ENCODE measurements at regions not wholly inside any gene's neighbourhood (a gene's known extent, or its start where the extent isn't known, plus 50 kb on each side); places are given as distances from the start of the nearest gene placed in this dataset.

DNA sequence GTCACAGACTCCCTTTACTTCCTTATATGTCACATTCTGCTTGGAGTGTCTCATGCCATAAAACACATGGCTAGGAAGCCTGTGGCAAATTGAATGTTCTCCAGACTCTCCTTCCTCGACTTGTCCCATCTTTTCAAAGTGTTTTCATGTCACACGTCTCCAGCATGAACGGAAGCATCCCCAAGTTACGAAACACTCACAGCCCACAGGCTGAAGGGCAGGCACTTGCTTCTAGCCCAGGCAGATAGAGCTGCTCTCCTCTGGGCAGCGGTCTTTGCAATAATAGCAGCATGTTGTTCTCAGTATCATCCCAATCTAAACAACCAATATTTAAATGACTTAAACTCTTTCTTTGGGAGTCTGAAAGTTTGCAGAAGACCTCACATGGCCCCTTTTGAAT, 85.3 kb upstream of the ADAMTS9 start:
- H3K36me3 Mint-ChIP-seq, result no peaks in the 10 kb centered on the region
- peaks cover 5 to 8% of the 10 kb centered on the region in 2 donors for H3K9me3 Mint-ChIP-seq
- no peak for DNase-seq
- no peak overlapping the region for H3K27ac Mint-ChIP-seq
- H3K4me3 Mint-ChIP-seq, result no peak overlapping the region
- H3K27me3 Mint-ChIP-seq, result no peaks in the 10 kb centered on the region
- no peaks in the 10 kb centered on the region for H3K4me1 Mint-ChIP-seq
- no peak for ATAC-seq (replicated peaks)

DNA sequence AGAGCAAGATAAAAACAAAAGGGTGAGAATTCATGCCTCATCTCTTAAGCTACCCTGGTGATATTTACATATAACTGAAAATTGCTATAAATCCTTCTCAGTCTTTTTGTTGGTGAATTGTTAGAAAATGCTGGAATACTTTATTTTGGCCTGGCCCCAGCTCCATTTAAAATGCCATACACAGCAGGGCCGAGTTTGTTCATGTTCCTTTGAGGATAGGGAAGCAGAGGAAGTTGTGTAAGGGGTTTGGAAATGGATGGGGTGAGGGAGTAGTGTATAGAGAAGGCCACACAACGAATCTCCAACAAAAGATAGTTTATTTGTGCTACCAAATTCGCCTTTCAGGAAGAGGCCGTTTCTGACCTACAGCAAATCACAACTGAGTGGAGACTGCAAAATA, 78.6 kb upstream of the ADAMTS9 start:
- ATAC-seq (replicated peaks), result no peak
- DNase-seq, result no peak
- Mint-ChIP-seq H3K4me1 (no peaks in the 10 kb centered on the region), H3K27ac (no peak overlapping the region), H3K4me3 (no peak overlapping the region), H3K9me3 (peaks cover 2 to 5% of the 10 kb centered on the region in 2 donors), H3K36me3 (no peaks in the 10 kb centered on the region), H3K27me3 (no peaks in the 10 kb centered on the region)

DNA sequence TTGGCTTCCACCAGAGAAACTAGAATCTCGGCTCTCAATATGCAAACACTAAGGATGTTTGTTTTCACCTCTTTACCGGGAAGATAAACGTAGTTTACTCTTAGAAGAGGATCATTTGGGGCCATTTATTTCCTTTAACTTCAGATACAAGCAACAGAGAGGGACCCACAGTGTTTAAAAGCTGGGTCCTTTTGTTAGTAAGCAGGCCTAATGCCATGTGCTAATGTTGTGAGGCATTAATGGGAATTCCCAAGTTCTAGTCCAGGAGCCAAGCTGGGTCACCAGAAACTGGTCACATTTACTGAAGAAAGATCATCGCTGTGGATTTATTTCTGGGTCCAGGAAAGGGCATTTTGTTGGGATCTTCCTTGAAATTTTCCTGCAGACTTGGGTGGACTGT, 78.1 kb upstream of the ADAMTS9 start:
- H3K4me1 Mint-ChIP-seq, result no peaks in the 10 kb centered on the region
- peaks cover 3 to 5% of the 10 kb centered on the region in 2 donors for H3K9me3 Mint-ChIP-seq
- ATAC-seq (replicated peaks), result no peak
- no peak overlapping the region for H3K27ac Mint-ChIP-seq
- H3K27me3 Mint-ChIP-seq, result no peaks in the 10 kb centered on the region
- no peak overlapping the region for H3K4me3 Mint-ChIP-seq
- no peaks in the 10 kb centered on the region for H3K36me3 Mint-ChIP-seq
- no peak for DNase-seq

DNA sequence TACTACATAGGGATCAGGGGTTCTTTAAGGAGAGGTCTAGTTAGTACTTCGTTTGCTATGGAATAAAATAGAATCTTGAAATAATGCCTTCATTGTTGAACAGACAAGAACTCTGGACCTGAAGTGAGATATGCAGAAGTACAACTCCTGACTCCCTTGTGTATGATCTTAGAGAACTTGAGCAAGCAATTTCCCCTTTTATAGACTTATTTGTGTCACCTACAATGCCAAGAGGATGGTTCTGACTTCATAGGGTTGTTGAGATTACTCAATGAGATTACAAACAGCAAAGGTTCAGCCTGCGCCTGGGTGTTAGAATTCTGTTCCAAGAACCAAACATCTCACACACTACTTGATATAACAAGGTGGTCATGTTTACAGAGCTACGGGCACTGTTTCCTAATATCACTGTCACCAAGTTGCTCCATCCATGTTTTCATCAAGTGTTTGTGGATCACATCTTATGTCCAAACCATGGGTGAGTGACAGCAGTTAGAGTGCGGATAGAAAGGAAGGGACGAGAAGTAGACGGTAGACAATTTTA, 76.7 kb upstream of the ADAMTS9 start:
- H3K4me3 Mint-ChIP-seq, result no peak overlapping the region
- H3K27ac Mint-ChIP-seq, result no peak overlapping the region
- no peaks in the 10 kb centered on the region for H3K36me3 Mint-ChIP-seq
- peaks cover 3 to 5% of the 10 kb centered on the region in 2 donors for H3K9me3 Mint-ChIP-seq
- ATAC-seq (replicated peaks) (no peak), DNase-seq (no peak)
- no peaks in the 10 kb centered on the region for H3K27me3 Mint-ChIP-seq
- no peaks in the 10 kb centered on the region for H3K4me1 Mint-ChIP-seq

DNA sequence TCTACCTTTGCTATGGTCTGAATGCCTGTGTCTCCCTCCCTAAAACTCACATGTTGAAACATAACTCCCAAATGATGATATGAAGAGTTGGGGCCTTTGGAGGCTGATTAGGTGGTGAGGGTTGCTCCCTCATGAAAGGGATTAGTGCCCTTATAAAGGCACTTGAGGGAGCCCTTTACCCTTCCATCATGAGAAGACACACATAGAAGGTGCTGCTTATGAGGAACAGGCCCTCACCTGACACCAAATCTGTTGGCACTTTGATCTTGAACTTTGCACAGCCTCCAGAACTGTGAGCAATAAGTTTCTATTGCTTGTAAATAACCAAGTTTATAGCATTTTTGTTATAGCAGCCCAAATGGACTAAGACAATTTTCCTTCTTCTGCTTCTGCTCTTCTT, 76.2 kb upstream of the ADAMTS9 start:
- Mint-ChIP-seq H3K36me3 (no peaks in the 10 kb centered on the region), H3K27me3 (no peaks in the 10 kb centered on the region), H3K9me3 (peaks cover 3 to 5% of the 10 kb centered on the region in 2 donors), H3K27ac (no peak overlapping the region), H3K4me3 (no peak overlapping the region), H3K4me1 (no peaks in the 10 kb centered on the region)
- DNase-seq, result no peak
- ATAC-seq (replicated peaks), result no peak

DNA sequence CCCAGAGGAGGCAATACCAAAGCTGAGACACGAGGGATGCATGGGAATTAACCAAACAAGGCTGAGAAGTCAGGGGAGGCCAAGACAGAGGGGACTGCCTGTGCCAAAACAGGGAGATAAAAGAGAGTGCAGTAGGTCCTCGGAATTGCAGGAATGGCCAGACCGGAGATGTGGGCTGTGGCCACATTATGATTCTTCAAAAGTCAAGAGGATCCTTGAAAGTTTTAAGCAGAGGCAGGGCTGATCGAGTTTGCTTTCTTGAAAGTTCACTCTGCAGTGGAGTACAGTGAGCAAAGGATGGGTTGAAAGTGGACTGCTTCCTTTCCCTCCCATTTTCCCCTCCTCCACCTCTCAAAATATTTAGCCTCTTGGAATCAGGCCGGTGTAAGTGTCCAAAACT, 73.9 kb upstream of the ADAMTS9 start:
- no peaks in the 10 kb centered on the region for H3K4me1 Mint-ChIP-seq
- H3K27ac Mint-ChIP-seq, result no peak overlapping the region
- no peak overlapping the region for H3K4me3 Mint-ChIP-seq
- H3K36me3 Mint-ChIP-seq, result no peaks in the 10 kb centered on the region
- no peaks in the 10 kb centered on the region for H3K27me3 Mint-ChIP-seq
- ATAC-seq (replicated peaks) (no peak), DNase-seq (no peak)
- peaks cover 3 to 5% of the 10 kb centered on the region in 2 donors for H3K9me3 Mint-ChIP-seq

DNA sequence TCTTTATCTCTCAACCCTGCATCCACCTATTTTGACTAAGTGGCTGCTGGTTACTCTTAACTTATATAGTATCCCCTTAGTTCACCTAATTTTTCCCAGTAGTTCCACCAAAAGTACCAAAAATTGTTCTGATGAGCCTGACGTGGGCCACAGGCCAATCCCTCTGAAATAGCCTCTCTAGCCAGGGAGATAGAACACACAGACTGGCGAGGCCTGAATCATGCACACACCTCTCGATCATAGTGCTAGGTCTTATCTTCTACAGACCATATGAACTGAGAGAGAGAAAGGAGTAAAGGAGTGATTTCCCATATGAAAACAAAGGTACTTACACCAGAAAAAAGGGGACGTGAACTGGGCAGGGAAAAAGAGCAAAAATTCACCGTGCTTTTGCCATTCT, 72.5 kb upstream of the ADAMTS9 start:
- no peak for DNase-seq
- Mint-ChIP-seq H3K27ac (no peak overlapping the region), H3K27me3 (no peaks in the 10 kb centered on the region), H3K36me3 (no peaks in the 10 kb centered on the region), H3K9me3 (peaks cover 3 to 5% of the 10 kb centered on the region in 2 donors), H3K4me3 (no peak overlapping the region), H3K4me1 (no peaks in the 10 kb centered on the region)
- ATAC-seq (replicated peaks), result no peak

DNA sequence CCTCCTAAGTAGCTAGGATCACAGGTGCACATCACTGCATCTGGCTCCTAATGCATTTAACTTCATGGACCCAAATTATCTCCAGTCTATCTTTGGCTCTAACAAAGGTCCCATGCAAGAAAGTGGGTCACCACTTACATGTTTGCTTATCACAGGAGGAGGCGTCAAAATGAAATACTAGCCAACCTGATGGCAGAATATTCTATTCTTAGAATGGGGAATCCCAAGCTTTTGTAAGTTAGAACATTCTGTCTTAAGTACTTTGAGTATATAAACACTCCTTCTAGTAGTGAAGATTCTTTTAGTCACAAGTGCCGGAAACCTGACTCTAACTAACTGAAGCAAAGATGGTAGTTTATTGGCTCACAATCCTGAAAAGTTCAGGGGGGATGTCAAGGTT, 72.0 kb upstream of the ADAMTS9 start:
- Mint-ChIP-seq H3K27me3 (no peaks in the 10 kb centered on the region), H3K9me3 (peaks cover 3 to 5% of the 10 kb centered on the region in 2 donors), H3K4me3 (no peak overlapping the region), H3K4me1 (no peaks in the 10 kb centered on the region), H3K36me3 (no peaks in the 10 kb centered on the region), H3K27ac (no peak overlapping the region)
- no peak for ATAC-seq (replicated peaks)
- DNase-seq, result no peak

DNA sequence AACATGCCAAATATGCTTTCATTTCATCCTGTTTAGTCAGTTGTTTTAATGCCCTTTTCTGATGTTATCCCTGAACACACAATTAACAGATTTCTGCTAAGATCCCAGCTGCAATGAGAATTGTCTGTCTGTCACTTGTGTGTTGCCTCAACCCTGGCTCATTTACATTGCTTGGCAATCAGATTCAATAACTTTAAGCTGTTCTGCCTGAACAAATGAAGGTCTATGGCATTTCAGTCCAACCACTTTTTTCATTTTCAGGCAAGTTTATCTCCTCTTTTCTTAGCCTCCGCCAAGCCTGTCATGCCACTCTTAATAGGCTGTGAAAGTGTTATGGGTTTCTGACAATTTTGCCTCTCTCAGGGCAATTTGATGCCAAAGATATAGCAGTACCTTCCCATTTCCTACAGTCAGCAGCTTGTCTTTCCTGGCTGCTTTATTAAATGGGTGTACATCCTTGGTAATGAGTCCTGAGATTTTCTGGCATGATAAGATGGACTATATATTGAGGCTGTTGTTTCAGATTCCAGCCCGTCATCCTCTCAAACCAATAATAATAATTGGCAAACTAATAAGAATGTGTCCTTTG, 68.7 kb upstream of the ADAMTS9 start:
- H3K27me3 Mint-ChIP-seq, result no peaks in the 10 kb centered on the region
- H3K27ac Mint-ChIP-seq, result no peak overlapping the region
- H3K4me1 Mint-ChIP-seq, result no peaks in the 10 kb centered on the region
- peaks cover 0 to 1% of the 10 kb centered on the region in 2 donors for H3K36me3 Mint-ChIP-seq
- ATAC-seq (replicated peaks) (no peak), DNase-seq (no peak)
- peaks cover under 1 to 4% of the 10 kb centered on the region in 2 donors for H3K9me3 Mint-ChIP-seq
- H3K4me3 Mint-ChIP-seq, result no peak overlapping the region

DNA sequence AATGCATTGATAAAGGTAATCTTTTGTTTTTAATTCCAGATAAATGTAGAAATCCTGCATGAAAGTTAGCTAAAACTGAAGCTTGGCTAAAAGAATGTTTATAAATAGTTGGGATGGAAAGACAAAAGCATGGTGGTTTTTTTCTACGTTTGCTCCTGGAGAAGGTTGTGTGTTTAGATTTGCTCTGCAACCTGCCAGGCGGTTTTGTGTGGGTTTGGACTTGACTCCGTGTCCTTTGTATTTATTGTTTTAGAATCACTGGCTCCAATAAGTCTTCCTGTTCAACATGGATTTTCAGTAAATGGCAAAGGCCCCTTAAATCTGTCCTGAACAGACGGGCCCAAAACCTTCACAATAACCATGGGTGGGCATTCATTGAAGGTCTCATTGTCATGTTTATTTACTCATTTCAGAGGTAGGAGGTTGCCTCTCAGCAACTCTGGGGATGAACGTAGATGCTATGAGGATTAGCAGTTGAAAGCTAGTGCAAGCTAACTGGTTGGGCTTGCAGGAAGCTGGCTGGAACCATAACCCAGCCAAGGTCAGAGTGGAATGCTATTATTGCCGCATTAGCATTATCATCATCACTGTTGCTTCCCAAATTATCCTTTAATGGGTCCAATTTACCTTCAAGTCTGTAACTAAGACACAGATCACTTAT, 60.6 kb upstream of the ADAMTS9 start:
- no peak for DNase-seq
- H3K27ac Mint-ChIP-seq, result no peak overlapping the region
- H3K4me1 Mint-ChIP-seq, result no peaks in the 10 kb centered on the region
- H3K36me3 Mint-ChIP-seq, result no peaks in the 10 kb centered on the region
- no peak overlapping the region for H3K4me3 Mint-ChIP-seq
- peaks cover 0 to 10% of the 10 kb centered on the region in 2 donors for H3K9me3 Mint-ChIP-seq
- no peak for ATAC-seq (replicated peaks)
- H3K27me3 Mint-ChIP-seq, result no peaks in the 10 kb centered on the region

DNA sequence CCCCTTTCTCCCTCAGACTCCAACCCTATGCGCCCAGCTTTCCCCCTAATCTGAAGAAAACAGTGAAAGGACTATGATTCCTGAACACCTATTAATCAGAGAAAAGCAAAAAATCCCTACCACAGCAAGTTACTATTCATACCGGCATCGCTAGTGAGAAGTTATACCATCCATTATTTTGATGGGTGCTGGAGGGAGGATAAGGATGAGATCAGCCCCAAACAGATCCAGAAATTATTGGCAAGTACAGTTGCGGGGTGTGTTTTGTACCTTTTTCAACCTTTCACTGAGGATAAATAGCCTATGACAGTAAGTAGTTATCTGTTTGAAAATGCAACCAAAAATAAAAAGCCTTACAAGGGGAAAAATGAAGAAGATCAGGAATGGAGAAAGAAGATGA, 59.9 kb upstream of the ADAMTS9 start:
- no peaks in the 10 kb centered on the region for H3K4me1 Mint-ChIP-seq
- H3K36me3 Mint-ChIP-seq, result no peaks in the 10 kb centered on the region
- H3K9me3 Mint-ChIP-seq, result peaks cover 0 to 10% of the 10 kb centered on the region in 2 donors
- no peaks in the 10 kb centered on the region for H3K27me3 Mint-ChIP-seq
- H3K4me3 Mint-ChIP-seq, result no peak overlapping the region
- no peak overlapping the region for H3K27ac Mint-ChIP-seq
- ATAC-seq (replicated peaks) (no peak), DNase-seq (no peak)

DNA sequence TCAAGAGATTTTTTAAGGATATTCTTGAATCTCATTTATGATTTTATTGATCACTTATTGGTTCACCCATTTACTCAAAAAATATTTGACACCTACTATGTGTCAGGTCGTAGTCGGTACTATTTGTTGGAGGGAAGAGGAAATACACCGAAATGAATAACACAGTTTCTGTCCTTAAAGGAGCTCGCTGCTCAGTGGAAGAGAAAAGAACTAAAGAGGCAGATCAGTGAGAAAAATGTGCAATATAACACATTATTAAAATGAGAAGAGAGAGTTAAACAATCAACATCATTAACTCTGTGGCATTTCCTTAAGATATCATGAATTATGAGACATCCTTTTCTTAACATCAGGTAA, 56.1 kb upstream of the ADAMTS9 start:
- no peak overlapping the region for H3K4me3 Mint-ChIP-seq
- no peak for DNase-seq
- ATAC-seq (replicated peaks), result no peak
- peaks cover 0 to 8% of the 10 kb centered on the region in 2 donors for H3K9me3 Mint-ChIP-seq
- H3K27me3 Mint-ChIP-seq, result no peaks in the 10 kb centered on the region
- H3K4me1 Mint-ChIP-seq, result no peaks in the 10 kb centered on the region
- H3K36me3 Mint-ChIP-seq, result no peaks in the 10 kb centered on the region
- no peak overlapping the region for H3K27ac Mint-ChIP-seq

DNA sequence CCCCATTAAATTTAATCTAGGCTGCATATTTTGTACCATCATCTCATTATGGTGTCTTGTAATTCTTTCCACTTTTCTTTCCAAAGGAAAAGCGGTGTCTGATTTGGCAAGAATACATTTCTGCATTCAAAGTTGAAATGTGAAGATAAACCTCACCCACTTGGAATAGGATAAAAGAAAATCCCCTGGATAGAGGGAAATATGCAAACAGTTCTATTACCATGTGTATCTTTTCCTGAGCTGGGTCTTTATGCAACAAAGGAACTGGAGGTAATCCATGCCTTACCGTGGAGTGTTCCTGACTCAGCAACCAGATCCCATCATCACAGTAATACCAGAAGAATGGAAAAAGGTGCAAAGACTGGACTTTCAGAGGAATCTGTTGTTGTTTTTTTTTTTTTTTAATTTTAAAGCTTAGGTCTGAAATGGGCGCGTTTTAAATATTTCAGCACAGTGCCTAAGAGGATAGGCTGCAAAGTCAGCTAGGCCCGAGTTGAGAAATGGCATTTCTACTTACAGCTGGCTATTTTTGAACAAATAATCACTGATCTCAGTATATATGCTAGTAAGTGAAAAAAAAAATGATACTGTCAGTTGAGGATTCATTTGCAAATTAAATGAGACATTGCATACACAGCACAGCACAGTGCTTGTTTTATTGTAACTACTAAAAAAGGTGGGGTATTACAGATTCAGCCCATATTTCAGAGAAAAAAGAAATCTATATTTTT, 55.5 kb upstream of the ADAMTS9 start:
- no peak overlapping the region for H3K4me3 Mint-ChIP-seq
- no peaks in the 10 kb centered on the region for H3K4me1 Mint-ChIP-seq
- no peak overlapping the region for H3K27ac Mint-ChIP-seq
- DNase-seq (no peak), ATAC-seq (replicated peaks) (no peak)
- H3K36me3 Mint-ChIP-seq, result no peaks in the 10 kb centered on the region
- peaks cover 0 to 8% of the 10 kb centered on the region in 2 donors for H3K9me3 Mint-ChIP-seq
- H3K27me3 Mint-ChIP-seq, result no peaks in the 10 kb centered on the region

DNA sequence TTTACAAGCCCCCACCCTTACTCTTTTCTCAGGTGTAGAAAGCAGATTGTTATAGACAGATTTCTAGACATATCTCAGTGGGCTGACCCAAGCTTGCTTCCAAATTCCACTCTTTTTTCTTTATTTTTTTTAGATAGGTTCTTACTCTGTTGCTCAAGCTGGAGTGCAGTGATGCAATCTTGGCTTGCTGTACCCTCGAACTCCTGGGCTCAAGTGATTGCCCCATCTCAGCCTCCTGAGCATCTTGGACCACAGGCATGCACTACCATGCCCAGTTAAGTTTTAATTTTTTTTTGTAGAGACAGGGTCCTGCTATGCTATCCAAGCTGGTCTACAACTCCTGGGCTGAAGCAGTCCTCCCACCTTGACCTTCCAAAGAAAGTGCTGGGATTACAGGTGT, 53.5 kb upstream of the ADAMTS9 start:
- Mint-ChIP-seq H3K9me3 (peaks cover 0 to 3% of the 10 kb centered on the region in 2 donors), H3K36me3 (no peaks in the 10 kb centered on the region), H3K27ac (no peak overlapping the region), H3K4me1 (no peaks in the 10 kb centered on the region), H3K4me3 (no peak overlapping the region), H3K27me3 (no peaks in the 10 kb centered on the region)
- ATAC-seq (replicated peaks) (no peak), DNase-seq (no peak)

Data from stimulated activated naive B cell treated with anti-CD40 and anti-IgM and Interleukin-4, amounts not matched to agents 10 μg/mL and 1 μg/mL and 100 μg/mL, for 72 hours (primary cell).